Choroid plexus epithelial cell (primary cell): ENCODE measurements at regions not wholly inside any gene's neighbourhood (a gene's known extent, or its start where the extent isn't known, plus 50 kb on each side); places are given as distances from the start of the nearest gene placed in this dataset.
"Not testable (repeated sequence)": the region's sequence is repeated elsewhere in the genome, so short reads cannot be mapped to it uniquely, and the experiment has no call there.

Experiments
- DNase-seq: peaks from one replicate; pipeline ENCODE4 v3.0.0-alpha.2; 2010; ENCODE audit warnings: low read depth
- H3K4me3 ChIP-seq: 2 replicates; pipeline ENCODE4 v1.5.1; 2011; ENCODE audit warnings: low read depth, mild to moderate bottlenecking, control low read depth, low read length, moderate library complexity
- TF ChIP-seq, protein P1 (sequence below): conservative IDR thresholded peaks from 2 replicates; pipeline ENCODE4 v1.5.1; 2011; ENCODE audit warnings: low read depth, mild to moderate bottlenecking, control low read depth, inconsistent platforms, low read length, moderate library complexity

- TF ChIP-seq, protein P1, sequence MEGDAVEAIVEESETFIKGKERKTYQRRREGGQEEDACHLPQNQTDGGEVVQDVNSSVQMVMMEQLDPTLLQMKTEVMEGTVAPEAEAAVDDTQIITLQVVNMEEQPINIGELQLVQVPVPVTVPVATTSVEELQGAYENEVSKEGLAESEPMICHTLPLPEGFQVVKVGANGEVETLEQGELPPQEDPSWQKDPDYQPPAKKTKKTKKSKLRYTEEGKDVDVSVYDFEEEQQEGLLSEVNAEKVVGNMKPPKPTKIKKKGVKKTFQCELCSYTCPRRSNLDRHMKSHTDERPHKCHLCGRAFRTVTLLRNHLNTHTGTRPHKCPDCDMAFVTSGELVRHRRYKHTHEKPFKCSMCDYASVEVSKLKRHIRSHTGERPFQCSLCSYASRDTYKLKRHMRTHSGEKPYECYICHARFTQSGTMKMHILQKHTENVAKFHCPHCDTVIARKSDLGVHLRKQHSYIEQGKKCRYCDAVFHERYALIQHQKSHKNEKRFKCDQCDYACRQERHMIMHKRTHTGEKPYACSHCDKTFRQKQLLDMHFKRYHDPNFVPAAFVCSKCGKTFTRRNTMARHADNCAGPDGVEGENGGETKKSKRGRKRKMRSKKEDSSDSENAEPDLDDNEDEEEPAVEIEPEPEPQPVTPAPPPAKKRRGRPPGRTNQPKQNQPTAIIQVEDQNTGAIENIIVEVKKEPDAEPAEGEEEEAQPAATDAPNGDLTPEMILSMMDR: no peak
- no peak for DNase-seq
- H3K4me3 ChIP-seq: no peak overlapping the region
Observed at GRCh38 chr16:35207059-35207999, 1747.9 kb downstream of the TP53TG3F start.

- no peak for DNase-seq
- TF ChIP-seq, protein P1: no peak
- H3K4me3 ChIP-seq: no peak overlapping the region
Observed at GRCh38 chr16:35208001-35208935, 1748.9 kb downstream of the TP53TG3F start.

GRCh38 chr16:35210681-35211433, 1751.4 kb downstream of the TP53TG3F start:
- TF ChIP-seq, protein P1: no peak
- H3K4me3 ChIP-seq: no peak overlapping the region
- DNase-seq: no peak

DNA sequence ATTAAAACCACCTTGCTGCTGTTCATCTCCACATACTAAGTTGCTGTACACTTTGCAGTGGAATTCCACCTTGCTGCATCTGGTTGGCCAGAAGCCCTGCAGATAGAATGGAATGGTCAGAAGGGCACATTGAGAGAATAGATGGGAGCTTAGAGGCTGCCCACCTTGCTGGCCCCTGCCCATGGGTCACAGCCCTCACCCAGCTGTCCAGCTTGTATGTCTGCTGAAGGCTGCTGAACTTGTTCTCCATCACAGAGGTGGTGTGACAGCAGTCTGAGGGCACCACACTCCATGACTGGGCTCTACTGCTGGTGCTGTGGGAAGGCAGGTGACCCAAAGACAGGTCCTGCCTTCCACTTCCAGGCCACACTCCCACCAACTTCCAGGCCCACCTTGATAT, 1755.4 kb downstream of the TP53TG3F start:
- TF ChIP-seq, protein P1: no peak
- no peak overlapping the region for H3K4me3 ChIP-seq
- no peak for DNase-seq

GRCh38 chr16:35215287-35215686, 1755.9 kb downstream of the TP53TG3F start:
- no peak overlapping the region for H3K4me3 ChIP-seq
- TF ChIP-seq, protein P1: no peak
- no peak for DNase-seq

- DNase-seq, H3K4me3 ChIP-seq: not testable (repeated sequence)
Observed at GRCh38 chr16:35216261-35216660, 1756.8 kb downstream of the TP53TG3F start.
